ENCODE measurements at regions not wholly inside any gene's neighbourhood (a gene's known extent, or its start where the extent isn't known, plus 50 kb on each side); places are given as distances from the start of the nearest gene placed in this dataset.

DNA sequence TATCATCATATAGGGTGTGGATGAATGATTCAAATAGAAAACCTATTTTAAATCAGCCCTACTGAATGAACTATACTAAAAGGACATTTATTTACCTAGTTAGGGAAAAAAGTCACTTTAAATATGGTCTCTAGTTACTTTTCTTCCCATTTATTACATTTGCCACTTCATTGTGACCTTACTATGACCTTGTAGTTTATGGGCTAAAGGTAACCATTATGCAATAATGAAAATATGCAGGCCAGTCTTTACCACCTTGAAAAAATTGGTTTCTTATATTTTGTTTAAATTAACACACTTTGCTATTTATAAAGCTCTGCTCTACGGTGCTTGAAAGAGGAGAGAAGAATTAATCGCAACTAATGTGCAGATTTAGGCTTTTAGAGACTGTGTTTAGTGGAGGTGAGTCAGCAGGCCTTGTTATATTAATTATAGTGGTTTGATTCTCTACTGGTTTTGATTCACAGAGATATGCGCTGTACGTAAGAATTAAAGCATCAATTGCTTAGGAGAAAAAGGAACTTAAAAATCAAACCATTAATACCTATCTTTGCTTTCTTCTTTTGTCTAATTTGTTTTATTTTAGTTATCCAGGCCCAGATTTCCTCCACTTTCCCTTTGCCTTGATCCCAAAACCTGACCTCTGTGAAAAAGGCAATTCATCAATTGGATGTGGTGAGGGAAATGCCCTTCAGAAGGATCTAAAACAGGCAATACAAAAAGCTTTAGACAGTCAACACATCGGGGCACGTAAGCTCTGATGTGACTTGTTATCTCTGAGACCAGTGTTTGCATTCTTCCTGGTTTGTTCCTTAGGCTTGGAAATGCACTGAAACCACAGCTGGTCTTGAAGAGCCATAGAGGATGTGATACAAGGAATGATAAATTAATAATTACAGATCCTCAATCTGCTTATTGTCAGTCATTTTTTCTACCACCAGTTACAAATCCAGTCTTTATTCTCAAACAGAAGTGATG is 141.2 kb upstream of the HDAC9 start:
- TF ChIP-seq, protein P1, sequence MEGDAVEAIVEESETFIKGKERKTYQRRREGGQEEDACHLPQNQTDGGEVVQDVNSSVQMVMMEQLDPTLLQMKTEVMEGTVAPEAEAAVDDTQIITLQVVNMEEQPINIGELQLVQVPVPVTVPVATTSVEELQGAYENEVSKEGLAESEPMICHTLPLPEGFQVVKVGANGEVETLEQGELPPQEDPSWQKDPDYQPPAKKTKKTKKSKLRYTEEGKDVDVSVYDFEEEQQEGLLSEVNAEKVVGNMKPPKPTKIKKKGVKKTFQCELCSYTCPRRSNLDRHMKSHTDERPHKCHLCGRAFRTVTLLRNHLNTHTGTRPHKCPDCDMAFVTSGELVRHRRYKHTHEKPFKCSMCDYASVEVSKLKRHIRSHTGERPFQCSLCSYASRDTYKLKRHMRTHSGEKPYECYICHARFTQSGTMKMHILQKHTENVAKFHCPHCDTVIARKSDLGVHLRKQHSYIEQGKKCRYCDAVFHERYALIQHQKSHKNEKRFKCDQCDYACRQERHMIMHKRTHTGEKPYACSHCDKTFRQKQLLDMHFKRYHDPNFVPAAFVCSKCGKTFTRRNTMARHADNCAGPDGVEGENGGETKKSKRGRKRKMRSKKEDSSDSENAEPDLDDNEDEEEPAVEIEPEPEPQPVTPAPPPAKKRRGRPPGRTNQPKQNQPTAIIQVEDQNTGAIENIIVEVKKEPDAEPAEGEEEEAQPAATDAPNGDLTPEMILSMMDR (IDR thresholded peaks at IDR 0.05; ENCODE audit: insufficient read depth, low read depth, low read length, missing control alignments), result no peak
- DNase-seq (ENCODE audit: low read depth), result no peak
- no peak overlapping the region for H3K4me3 ChIP-seq (ENCODE audit: low read depth, low read length)

DNA sequence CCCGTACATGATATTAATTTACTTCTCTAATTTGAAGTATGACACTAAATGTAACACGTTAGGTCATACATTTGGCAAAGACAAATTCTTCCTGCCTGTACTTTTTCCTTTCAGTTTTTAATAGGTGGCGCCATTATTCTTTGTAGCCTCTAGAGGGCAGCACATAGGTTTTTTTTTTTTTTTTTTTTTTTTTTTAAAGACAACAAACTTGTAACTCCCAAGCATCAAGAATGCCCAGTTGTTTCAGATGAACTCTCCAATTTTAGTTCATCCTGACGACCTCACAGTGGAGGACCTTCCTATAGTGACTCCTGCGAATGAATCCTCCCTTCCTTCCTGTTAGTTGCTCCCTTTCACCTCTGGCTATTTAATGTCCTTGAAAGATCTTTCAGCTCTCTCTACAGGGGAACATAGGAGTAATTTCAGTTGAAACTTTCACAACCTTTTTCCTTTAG is 139.3 kb upstream of the HDAC9 start:
- TF ChIP-seq, protein P1 (IDR thresholded peaks at IDR 0.05; ENCODE audit: insufficient read depth, low read depth, low read length, missing control alignments), result peak; percentile 47
- peak overlapping the region; percentile 28 for H3K4me3 ChIP-seq (ENCODE audit: low read depth, low read length)
- peak; percentile 40 for DNase-seq (ENCODE audit: low read depth)

DNA sequence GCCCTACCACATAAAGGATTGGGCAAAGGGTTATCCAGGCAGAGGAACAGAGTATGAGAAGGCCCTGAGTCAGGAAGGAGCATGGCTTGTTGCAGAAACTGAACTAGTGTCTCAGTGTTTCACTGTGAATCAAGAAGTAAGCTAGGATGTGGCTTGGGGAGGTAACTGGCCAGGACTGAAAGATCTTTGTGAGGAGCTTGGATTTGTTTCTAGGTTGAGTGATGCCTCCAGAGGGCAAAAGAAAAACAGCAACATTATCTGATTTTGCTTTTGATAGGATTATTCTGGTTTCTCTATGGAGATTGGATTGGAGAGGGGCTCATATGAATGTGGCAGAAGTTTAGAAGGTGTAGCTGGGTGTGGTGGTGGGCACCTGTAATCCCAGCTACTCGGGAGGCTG is 137.9 kb upstream of the HDAC9 start:
- no peak overlapping the region for H3K4me3 ChIP-seq (ENCODE audit: low read depth, low read length)
- peak; percentile 35 for DNase-seq (ENCODE audit: low read depth)
- TF ChIP-seq, protein P1 (IDR thresholded peaks at IDR 0.05; ENCODE audit: insufficient read depth, low read depth, low read length, missing control alignments), result peak; percentile 23

DNA sequence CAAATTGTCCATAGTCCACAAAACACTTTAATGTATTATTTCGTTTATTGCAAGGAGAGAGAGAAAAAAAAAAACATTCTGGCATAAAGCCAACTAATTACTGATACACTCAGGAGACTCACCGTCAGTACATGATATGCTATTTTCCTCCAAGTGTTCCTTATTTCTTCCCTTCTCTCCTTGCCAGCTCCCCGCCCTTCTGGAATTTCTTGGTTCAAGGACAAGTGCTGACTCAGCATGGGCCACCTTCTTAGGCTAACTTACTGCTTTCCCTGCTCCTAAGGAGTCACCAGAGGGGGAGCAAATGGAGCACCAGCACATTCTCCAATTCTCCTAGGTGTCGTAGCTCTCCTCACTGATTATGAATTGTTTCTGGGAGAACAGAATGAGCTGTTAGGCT is 133.8 kb upstream of the HDAC9 start:
- no peak overlapping the region for H3K4me3 ChIP-seq (ENCODE audit: low read depth, low read length)
- TF ChIP-seq, protein P1 (IDR thresholded peaks at IDR 0.05; ENCODE audit: insufficient read depth, low read depth, low read length, missing control alignments), result no peak
- DNase-seq (ENCODE audit: low read depth), result no peak

DNA sequence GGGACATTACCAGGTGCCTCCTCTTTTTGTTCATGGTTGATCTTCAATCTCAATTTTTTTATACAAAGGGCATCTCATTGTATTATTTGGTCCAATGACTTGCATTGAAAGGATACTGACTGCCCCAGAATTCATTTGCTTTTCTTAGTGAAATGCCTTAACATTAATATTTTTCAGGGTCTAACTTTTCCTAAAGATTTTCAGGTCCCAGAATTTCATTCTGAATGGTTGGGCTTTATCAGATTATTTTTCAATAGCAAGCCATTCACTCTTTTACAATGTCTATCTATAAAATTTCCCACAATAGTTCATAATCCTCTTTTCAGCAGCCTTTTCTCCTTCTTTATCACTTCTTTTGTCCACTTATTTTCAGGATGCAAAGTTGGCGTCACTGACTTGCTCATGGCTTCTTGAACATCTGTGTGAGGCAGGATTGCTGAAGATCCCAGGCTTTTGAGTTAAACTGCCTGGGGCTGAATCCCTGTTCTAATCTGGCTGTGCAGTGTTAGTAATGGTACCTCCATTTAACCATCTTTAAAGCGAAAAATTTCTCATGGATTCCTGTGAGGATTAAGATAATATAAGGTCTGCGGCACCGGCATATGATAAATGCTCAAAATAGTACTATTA is 131.7 kb upstream of the HDAC9 start:
- H3K4me3 ChIP-seq (ENCODE audit: low read depth, low read length), result no peak overlapping the region
- TF ChIP-seq, protein P1 (IDR thresholded peaks at IDR 0.05; ENCODE audit: insufficient read depth, low read depth, low read length, missing control alignments), result no peak
- DNase-seq (ENCODE audit: low read depth), result no peak

DNA sequence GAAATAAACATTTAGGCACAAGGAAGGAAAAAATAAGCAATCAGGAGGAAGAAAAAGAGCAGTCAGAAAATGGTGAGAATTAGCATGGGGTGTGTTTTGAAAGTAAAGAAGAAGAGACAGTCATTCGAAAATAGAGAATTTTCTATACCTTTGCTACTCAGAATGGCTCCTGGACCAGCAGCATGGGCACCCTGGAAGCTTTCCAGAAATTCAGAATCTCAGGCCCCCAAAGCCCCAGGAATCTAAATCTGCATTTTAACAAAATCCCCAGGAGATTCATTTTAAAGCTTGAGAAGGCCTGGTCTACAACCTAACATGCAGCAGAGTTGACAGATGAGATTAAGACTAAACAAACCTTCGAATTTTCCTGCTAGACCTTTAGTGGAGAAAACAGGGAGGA is 131.2 kb upstream of the HDAC9 start:
- no peak for DNase-seq (ENCODE audit: low read depth)
- TF ChIP-seq, protein P1 (IDR thresholded peaks at IDR 0.05; ENCODE audit: insufficient read depth, low read depth, low read length, missing control alignments), result no peak
- no peak overlapping the region for H3K4me3 ChIP-seq (ENCODE audit: low read depth, low read length)
